ENCODE measurements at regions not wholly inside any gene's neighbourhood (a gene's known extent, or its start where the extent isn't known, plus 50 kb on each side); places are given as distances from the start of the nearest gene placed in this dataset.

DNA sequence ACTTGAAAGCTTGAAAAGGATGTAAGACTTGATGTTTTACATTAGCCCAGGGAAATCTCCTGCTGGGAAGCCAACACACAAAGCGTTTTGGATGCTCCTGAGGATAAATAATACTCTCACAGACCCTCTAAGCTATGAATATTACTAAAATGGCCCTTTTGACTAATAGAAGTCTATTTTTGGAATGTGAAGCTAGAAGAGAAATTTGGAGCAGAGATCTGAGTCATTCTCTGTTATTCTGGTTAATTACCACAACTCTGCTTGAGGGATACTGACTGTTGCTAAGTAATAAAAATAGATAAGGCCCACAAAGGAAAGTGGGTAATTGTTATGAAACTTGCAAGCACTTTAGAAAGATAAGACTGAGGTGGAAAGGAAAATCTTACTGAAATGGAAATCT lies 346.2 kb upstream of the STXBP6 start:
- H3K36me3 ChIP-seq, result no peaks in the 10 kb centered on the region
- no peak overlapping the region for H3K4me3 ChIP-seq
- no peak overlapping the region for H3K27ac ChIP-seq
- WGBS, 2 donors, result 31 to 32% methylated on average over 1 of the region's 1 CpG
- H3K27me3 ChIP-seq, result no peaks in the 10 kb centered on the region
- no peaks in the 10 kb centered on the region for H3K9me3 ChIP-seq
- H3K4me1 ChIP-seq, result no peaks in the 10 kb centered on the region
- DNase-seq, result no peak
- TF ChIP-seq, protein P1, sequence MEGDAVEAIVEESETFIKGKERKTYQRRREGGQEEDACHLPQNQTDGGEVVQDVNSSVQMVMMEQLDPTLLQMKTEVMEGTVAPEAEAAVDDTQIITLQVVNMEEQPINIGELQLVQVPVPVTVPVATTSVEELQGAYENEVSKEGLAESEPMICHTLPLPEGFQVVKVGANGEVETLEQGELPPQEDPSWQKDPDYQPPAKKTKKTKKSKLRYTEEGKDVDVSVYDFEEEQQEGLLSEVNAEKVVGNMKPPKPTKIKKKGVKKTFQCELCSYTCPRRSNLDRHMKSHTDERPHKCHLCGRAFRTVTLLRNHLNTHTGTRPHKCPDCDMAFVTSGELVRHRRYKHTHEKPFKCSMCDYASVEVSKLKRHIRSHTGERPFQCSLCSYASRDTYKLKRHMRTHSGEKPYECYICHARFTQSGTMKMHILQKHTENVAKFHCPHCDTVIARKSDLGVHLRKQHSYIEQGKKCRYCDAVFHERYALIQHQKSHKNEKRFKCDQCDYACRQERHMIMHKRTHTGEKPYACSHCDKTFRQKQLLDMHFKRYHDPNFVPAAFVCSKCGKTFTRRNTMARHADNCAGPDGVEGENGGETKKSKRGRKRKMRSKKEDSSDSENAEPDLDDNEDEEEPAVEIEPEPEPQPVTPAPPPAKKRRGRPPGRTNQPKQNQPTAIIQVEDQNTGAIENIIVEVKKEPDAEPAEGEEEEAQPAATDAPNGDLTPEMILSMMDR (IDR thresholded peaks at IDR 0.05), result no peak
- TF ChIP-seq POLR2A (IDR thresholded peaks at IDR 0.05), result no peak
- intact Hi-C loops (cut with DNase I), result no loop called here

DNA sequence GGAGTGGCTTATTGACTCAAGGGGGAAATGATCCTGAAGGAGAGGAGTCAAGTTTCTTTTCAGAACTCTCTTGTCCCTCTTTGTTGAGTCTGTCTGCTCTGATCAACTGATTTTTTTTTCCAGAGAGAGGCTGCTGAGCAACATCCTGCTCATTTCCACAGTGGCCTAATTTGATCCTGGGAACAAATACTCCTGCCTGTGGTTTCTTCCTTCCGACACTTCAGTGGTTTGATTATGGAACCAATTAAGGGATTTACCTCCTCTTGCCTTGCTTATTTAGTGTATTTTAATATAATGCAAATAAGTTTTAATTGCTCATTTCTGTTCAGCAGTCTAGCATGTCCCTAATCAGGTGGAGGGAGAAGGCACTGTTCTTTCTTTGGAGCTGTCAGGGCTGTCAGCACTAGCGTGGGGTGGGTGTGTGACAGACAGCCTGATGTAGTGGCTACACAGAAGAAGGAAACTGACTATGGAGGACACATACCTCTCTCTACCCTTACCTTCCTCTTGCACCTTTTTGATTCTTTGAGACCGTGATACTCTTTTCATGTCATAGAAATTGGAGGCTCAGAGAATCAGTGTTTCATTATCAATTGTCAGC lies 344.9 kb upstream of the STXBP6 start:
- H3K36me3 ChIP-seq, result no peaks in the 10 kb centered on the region
- no peak overlapping the region for H3K4me3 ChIP-seq
- no peak overlapping the region for H3K27ac ChIP-seq
- WGBS, 2 donors, result 57 to 61% methylated on average over 3 of the region's 3 CpGs
- DNase-seq, result no peak
- H3K27me3 ChIP-seq, result no peaks in the 10 kb centered on the region
- intact Hi-C loops (cut with DNase I), result no loop called here
- H3K4me1 ChIP-seq, result no peaks in the 10 kb centered on the region
- no peak for TF ChIP-seq POLR2A (IDR thresholded peaks at IDR 0.05)
- TF ChIP-seq, protein P1 (IDR thresholded peaks at IDR 0.05), result no peak
- H3K9me3 ChIP-seq, result no peaks in the 10 kb centered on the region

DNA sequence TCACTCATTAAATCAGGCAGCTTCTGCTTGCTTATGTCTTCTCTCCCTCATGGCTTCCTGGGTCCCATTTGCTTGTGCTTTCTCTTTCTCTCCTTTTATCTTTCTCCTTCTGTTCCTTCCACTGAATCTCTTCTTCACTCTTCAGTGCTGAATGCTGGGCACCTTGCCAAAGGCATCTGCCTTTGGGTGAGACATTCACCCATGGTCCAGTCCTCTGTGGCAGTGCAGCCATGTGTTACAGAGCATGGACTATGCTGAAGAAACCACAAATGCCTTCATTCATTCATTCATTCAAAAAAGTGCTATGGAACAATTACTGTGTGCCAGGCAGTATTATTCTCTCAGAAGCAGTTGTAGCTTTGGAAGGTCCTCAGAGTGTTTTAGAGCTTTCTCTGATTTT lies 344.4 kb upstream of the STXBP6 start:
- TF ChIP-seq, protein P1 (IDR thresholded peaks at IDR 0.05), result no peak
- no peak for TF ChIP-seq POLR2A (IDR thresholded peaks at IDR 0.05)
- Histone ChIP-seq H3K4me1 (no peaks in the 10 kb centered on the region), H3K27ac (no peak overlapping the region), H3K9me3 (no peaks in the 10 kb centered on the region), H3K4me3 (no peak overlapping the region), H3K36me3 (no peaks in the 10 kb centered on the region), H3K27me3 (no peaks in the 10 kb centered on the region)
- intact Hi-C loops (cut with DNase I), result no loop called here
- no peak for DNase-seq

DNA sequence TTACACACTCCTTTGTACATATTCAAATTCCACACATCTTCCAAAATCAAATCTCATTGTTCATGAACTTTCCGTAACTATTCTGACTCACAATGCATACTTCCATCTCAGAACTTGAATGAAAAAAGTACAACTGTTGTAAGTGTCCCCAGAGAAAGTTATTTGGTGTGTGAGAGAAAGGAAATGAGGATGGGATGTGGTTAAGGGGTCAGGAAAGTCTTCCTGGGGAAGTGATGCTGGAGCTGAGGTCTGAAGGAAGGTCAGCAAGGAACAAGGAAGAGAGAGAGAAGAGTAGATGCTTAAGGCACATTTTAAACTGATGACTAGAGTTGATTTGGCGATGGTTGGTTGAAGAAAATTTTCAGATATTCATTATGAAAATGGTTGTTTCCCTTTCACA lies 340.0 kb upstream of the STXBP6 start:
- Histone ChIP-seq H3K4me1 (no peaks in the 10 kb centered on the region), H3K27me3 (no peaks in the 10 kb centered on the region), H3K36me3 (no peaks in the 10 kb centered on the region), H3K27ac (no peak overlapping the region), H3K9me3 (no peaks in the 10 kb centered on the region), H3K4me3 (no peak overlapping the region)
- intact Hi-C loops (cut with DNase I), result no loop called here
- no peak for DNase-seq
- WGBS, 2 donors, result 67 to 82% methylated on average over 2 of the region's 2 CpGs
- no peak for TF ChIP-seq POLR2A (IDR thresholded peaks at IDR 0.05)
- TF ChIP-seq, protein P1 (IDR thresholded peaks at IDR 0.05), result no peak

DNA sequence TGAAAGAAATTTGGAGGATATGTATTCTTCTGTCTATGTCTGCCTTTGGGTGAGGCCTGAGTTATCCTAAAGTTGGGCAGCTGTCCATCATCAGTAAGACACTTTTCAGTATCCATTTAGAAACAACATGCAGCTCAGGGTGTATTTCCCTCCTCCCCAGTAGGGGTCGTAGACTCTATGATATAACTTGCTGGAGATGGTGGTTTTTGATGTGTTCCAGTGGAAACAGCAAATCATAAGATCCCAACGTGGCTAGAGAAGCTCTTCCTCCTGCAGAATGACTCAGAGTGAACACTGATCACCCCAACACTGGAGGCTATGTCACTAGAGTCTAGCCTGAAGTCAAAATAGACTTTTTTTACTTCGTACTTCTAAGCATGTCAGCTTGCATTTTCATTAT lies 331.6 kb upstream of the STXBP6 start:
- 22 to 38% methylated on average over 3 of the region's 3 CpGs for WGBS, 2 donors
- no peak for DNase-seq
- H3K27ac ChIP-seq, result no peak overlapping the region
- intact Hi-C loops (cut with DNase I), result no loop called here
- H3K27me3 ChIP-seq, result no peaks in the 10 kb centered on the region
- H3K9me3 ChIP-seq, result no peaks in the 10 kb centered on the region
- no peaks in the 10 kb centered on the region for H3K4me1 ChIP-seq
- TF ChIP-seq POLR2A (IDR thresholded peaks at IDR 0.05), result no peak
- TF ChIP-seq, protein P1 (IDR thresholded peaks at IDR 0.05), result no peak
- H3K4me3 ChIP-seq, result no peak overlapping the region
- H3K36me3 ChIP-seq, result no peaks in the 10 kb centered on the region
